GM19238 (cell line): ENCODE measurements at regions not wholly inside any gene's neighbourhood (a gene's known extent, or its start where the extent isn't known, plus 50 kb on each side); places are given as distances from the start of the nearest gene placed in this dataset.
"Not testable (repeated sequence)": the region's sequence is repeated elsewhere in the genome, so short reads cannot be mapped to it uniquely, and the experiment has no call there.

Experiments used
- DNase-seq: peaks from one replicate; pipeline ENCODE4 v3.0.0; 2011; ENCODE audit warnings: low spot score; ENCODE audit not compliant: insufficient read length

GRCh38 chr5:167271511-167271910 is 1019.9 kb upstream of the WWC1 start:
- DNase-seq: no peak

GRCh38 chr5:167280111-167280510 is 1011.3 kb upstream of the WWC1 start:
- DNase-seq: no peak

GRCh38 chr5:167281925-167282324 is 1009.5 kb upstream of the WWC1 start:
- DNase-seq: no peak

- no peak for DNase-seq
These were observed 1007.8 kb upstream of the WWC1 start for GRCh38 chr5:167283691-167284090.

- no peak for DNase-seq
These were observed 1007.1 kb upstream of the WWC1 start for GRCh38 chr5:167284222-167284890.

- DNase-seq: no peak
These were observed 1005.9 kb upstream of the WWC1 start for GRCh38 chr5:167285591-167285990.

GRCh38 chr5:167286891-167287290 is 1004.6 kb upstream of the WWC1 start:
- no peak for DNase-seq

- no peak for DNase-seq
These were observed 1001.0 kb upstream of the WWC1 start for GRCh38 chr5:167290478-167290877.

- no peak for DNase-seq
These were observed 996.4 kb upstream of the WWC1 start for GRCh38 chr5:167294882-167295680.

GRCh38 chr5:167295681-167296005 is 995.8 kb upstream of the WWC1 start:
- no peak for DNase-seq

- DNase-seq: no peak
These were observed 995.4 kb upstream of the WWC1 start for GRCh38 chr5:167296066-167296465.

- no peak for DNase-seq
These were observed 994.8 kb upstream of the WWC1 start for GRCh38 chr5:167296661-167297060.

GRCh38 chr5:167299861-167300260 is 991.6 kb upstream of the WWC1 start:
- DNase-seq: not testable (repeated sequence)

- no peak for DNase-seq
These were observed 987.9 kb upstream of the WWC1 start for GRCh38 chr5:167303582-167303981.

- no peak for DNase-seq
These were observed 986.5 kb upstream of the WWC1 start for GRCh38 chr5:167304834-167305469.

GRCh38 chr5:167305591-167306213 is 985.7 kb upstream of the WWC1 start:
- DNase-seq: no peak

- no peak for DNase-seq
These were observed 984.4 kb upstream of the WWC1 start for GRCh38 chr5:167307042-167307441.

- DNase-seq: no peak
These were observed 983.0 kb upstream of the WWC1 start for GRCh38 chr5:167308466-167308865.

GRCh38 chr5:167309941-167310517 is 981.4 kb upstream of the WWC1 start:
- no peak for DNase-seq

GRCh38 chr5:167311340-167311739 is 980.1 kb upstream of the WWC1 start:
- DNase-seq: no peak

GRCh38 chr5:167312225-167312624 is 979.2 kb upstream of the WWC1 start:
- DNase-seq: no peak

GRCh38 chr5:167315762-167316161 is 975.7 kb upstream of the WWC1 start:
- DNase-seq: no peak
